OCI-LY1 (cell line): ENCODE measurements at regions not wholly inside any gene's neighbourhood (a gene's known extent, or its start where the extent isn't known, plus 50 kb on each side); places are given as distances from the start of the nearest gene placed in this dataset.

Source experiments
- H2AFZ ChIP-seq: fragments of 200-600 bp; sonication (generic), shearing (Covaris generic); 2 replicates; pipeline ENCODE4 v1.6.0; 2014; ENCODE audit warnings: antibody characterized with exemption, mild to moderate bottlenecking, low read length
- H3F3A ChIP-seq: fragments of 200-600 bp; sonication (generic), shearing (Covaris generic); 2 replicates; pipeline ENCODE4 v1.6.0; 2014; ENCODE audit warnings: mild to moderate bottlenecking, antibody characterized with exemption, low read length, moderate library complexity; ENCODE audit not compliant: insufficient read depth
- H3K27ac ChIP-seq: fragments of 200-600 bp; sonication (generic); 2 replicates; pipeline ENCODE4 v1.5.1; 2014; ENCODE audit warnings: low read length, mixed run types, mild to moderate bottlenecking, low read depth; ENCODE audit not compliant: poor library complexity, severe bottlenecking
- H3K27me3 ChIP-seq: fragments of 200-600 bp; sonication (generic); 2 replicates; pipeline ENCODE4 v1.6.0; 2014; ENCODE audit warnings: antibody characterized with exemption, mild to moderate bottlenecking, low read length, moderate library complexity; ENCODE audit not compliant: insufficient read depth
- H3K36me3 ChIP-seq: fragments of 200-600 bp; sonication (generic); 2 replicates; pipeline ENCODE4 v1.6.1; 2014; ENCODE audit warnings: mild to moderate bottlenecking, antibody characterized with exemption, low read length, moderate library complexity, mixed read lengths; ENCODE audit not compliant: insufficient read depth
- H3K4me1 ChIP-seq: fragments of 200-600 bp; sonication (generic); 2 replicates; pipeline ENCODE4 v1.5.1; 2014; ENCODE audit warnings: mild to moderate bottlenecking, low read length, moderate library complexity; ENCODE audit not compliant: insufficient read depth, severe bottlenecking
- H3K4me2 ChIP-seq: fragments of 200-600 bp; sonication (generic), shearing (Covaris generic); 2 replicates; pipeline ENCODE4 v1.6.1; 2014; ENCODE audit warnings: low read length
- H3K4me3 ChIP-seq: fragments of 200-600 bp; sonication (generic); 2 replicates; pipeline ENCODE4 v1.5.1; 2014; ENCODE audit warnings: low read length, low read depth, mild to moderate bottlenecking, mixed read lengths; ENCODE audit not compliant: poor library complexity, severe bottlenecking
- H3K79me2 ChIP-seq: fragments of 200-600 bp; shearing (Covaris generic); 2 replicates; pipeline ENCODE4 v1.6.1; 2016; ENCODE audit warnings: mixed run types, low read length, mixed read lengths; ENCODE audit not compliant: insufficient read depth
- H3K9ac ChIP-seq: fragments of 200-600 bp; sonication (generic), shearing (Covaris generic); 2 replicates; pipeline ENCODE4 v1.6.1; 2014; ENCODE audit warnings: mild to moderate bottlenecking, low read length, mixed read lengths
- H3K9me2 ChIP-seq: fragments of 200-600 bp; sonication (generic), shearing (Covaris generic); 2 replicates; pipeline ENCODE4 v1.6.1; 2014; ENCODE audit warnings: low read depth, mild to moderate bottlenecking, low read length, mixed read lengths
- H3K9me3 ChIP-seq: fragments of 200-600 bp; shearing (Covaris generic); 2 replicates; pipeline ENCODE4 v1.6.1; 2014; ENCODE audit warnings: low read length, mixed read lengths
- H4K20me1 ChIP-seq: fragments of 200-600 bp; sonication (generic), shearing (Covaris generic); 2 replicates; pipeline ENCODE4 v1.6.0; 2016; ENCODE audit warnings: mild to moderate bottlenecking, low read length; ENCODE audit not compliant: insufficient read depth
- CTCF ChIP-seq: fragments of 200-600 bp; sonication (generic), shearing (Covaris generic); IDR thresholded peaks from 2 replicates; pipeline ENCODE4 v1.5.1; 2017; ENCODE audit warnings: mild to moderate bottlenecking, antibody characterized with exemption, low read length, moderate library complexity, mixed read lengths
- EZH2 ChIP-seq: fragments of 200-600 bp; sonication (generic), shearing (Covaris generic); IDR thresholded peaks from 2 replicates; pipeline ENCODE4 v1.8.0; 2017; ENCODE audit warnings: borderline replicate concordance, mixed run types, mild to moderate bottlenecking, antibody characterized with exemption, low read length, moderate library complexity, mixed read lengths

GRCh38 chr12:39105111-39105510 is 199.7 kb upstream of the CPNE8 start:
- no peaks in the 10 kb centered on the region for H3K27me3 ChIP-seq
- no peaks in the 10 kb centered on the region for H3K9me3 ChIP-seq
- no peaks in the 10 kb centered on the region for H3K79me2 ChIP-seq
- H3K36me3 ChIP-seq: no peaks in the 10 kb centered on the region
- no peak overlapping the region for H3K4me2 ChIP-seq
- H2AFZ ChIP-seq: no peak overlapping the region
- H4K20me1 ChIP-seq: no peaks in the 10 kb centered on the region
- H3K9ac ChIP-seq: no peak overlapping the region
- TF ChIP-seq CTCF (no peak), EZH2 (no peak)
- H3K4me3 ChIP-seq: no peak overlapping the region
- H3K4me1 ChIP-seq: no peaks in the 10 kb centered on the region
- no peaks in the 10 kb centered on the region for H3K9me2 ChIP-seq
- no peaks in the 10 kb centered on the region for H3F3A ChIP-seq
- no peak overlapping the region for H3K27ac ChIP-seq

- Histone ChIP-seq H2AFZ (no peak overlapping the region), H3K4me3 (no peak overlapping the region), H3F3A (no peaks in the 10 kb centered on the region), H4K20me1 (no peaks in the 10 kb centered on the region), H3K9ac (no peak overlapping the region), H3K27me3 (no peaks in the 10 kb centered on the region), H3K9me3 (no peaks in the 10 kb centered on the region), H3K4me1 (no peaks in the 10 kb centered on the region), H3K4me2 (no peak overlapping the region), H3K79me2 (no peaks in the 10 kb centered on the region), H3K9me2 (no peaks in the 10 kb centered on the region), H3K27ac (no peak overlapping the region), H3K36me3 (no peaks in the 10 kb centered on the region)
- TF ChIP-seq CTCF: peak; percentile 70
- TF ChIP-seq EZH2: no peak
These were observed 198.3 kb upstream of the CPNE8 start for GRCh38 chr12:39103552-39104165.

- Histone ChIP-seq H3K9me3 (no peaks in the 10 kb centered on the region), H3K9me2 (no peaks in the 10 kb centered on the region), H3K36me3 (no peaks in the 10 kb centered on the region), H3K4me2 (no peak overlapping the region), H3K4me3 (no peak overlapping the region), H3K9ac (no peak overlapping the region), H2AFZ (no peak overlapping the region), H4K20me1 (no peaks in the 10 kb centered on the region), H3F3A (no peaks in the 10 kb centered on the region), H3K27ac (no peak overlapping the region), H3K79me2 (no peaks in the 10 kb centered on the region), H3K27me3 (no peaks in the 10 kb centered on the region), H3K4me1 (no peaks in the 10 kb centered on the region)
- TF ChIP-seq CTCF: no peak
- no peak for TF ChIP-seq EZH2
These were observed 197.3 kb upstream of the CPNE8 start for GRCh38 chr12:39102474-39103209.
